Hypothalamus (tissue), 51 donors: ENCODE measurements at regions not wholly inside any gene's neighbourhood (a gene's known extent, or its start where the extent isn't known, plus 50 kb on each side); places are given as distances from the start of the nearest gene placed in this dataset.

Source experiments
- DNase-seq, 51 donors: peaks; one replicate each; lab custom pipeline; 2025; lab: John Stamatoyannopoulos, UW

- no peak for DNase-seq
Measured at GRCh38 chr6:20312606-20313005, 89.1 kb upstream of the E2F3 start.

GRCh38 chr6:20313051-20313450 lies 88.6 kb upstream of the E2F3 start:
- no peak for DNase-seq

- DNase-seq = no peak
Measured at GRCh38 chr6:20313960-20314530, 87.6 kb upstream of the E2F3 start.

- DNase-seq = no peak
Measured at GRCh38 chr6:20314866-20315845, 86.5 kb upstream of the E2F3 start.

GRCh38 chr6:20317430-20317829 lies 84.2 kb upstream of the E2F3 start:
- DNase-seq = no peak

GRCh38 chr6:20318851-20319387 lies 82.8 kb upstream of the E2F3 start:
- no peak for DNase-seq

GRCh38 chr6:20319520-20320357 lies 81.9 kb upstream of the E2F3 start:
- peak in 7 of 51 donors; percentile 1 to 33 (median 3) for DNase-seq

- DNase-seq = no peak
Measured at GRCh38 chr6:20325641-20326421, 75.8 kb upstream of the E2F3 start.

- DNase-seq = no peak
Measured at GRCh38 chr6:20326422-20326728, 75.3 kb upstream of the E2F3 start.

GRCh38 chr6:20327141-20327540 lies 74.5 kb upstream of the E2F3 start:
- no peak for DNase-seq

- no peak for DNase-seq
Measured at GRCh38 chr6:20328266-20328923, 73.3 kb upstream of the E2F3 start.

GRCh38 chr6:20328924-20329300 lies 72.8 kb upstream of the E2F3 start:
- DNase-seq = peak in 1 of 51 donors; percentile 1

- DNase-seq = no peak
Measured at GRCh38 chr6:20331042-20331441, 70.6 kb upstream of the E2F3 start.

- DNase-seq = no peak
Measured at GRCh38 chr6:20331625-20332024, 70.1 kb upstream of the E2F3 start.

- DNase-seq = no peak
Measured at GRCh38 chr6:20332441-20333006, 69.2 kb upstream of the E2F3 start.

GRCh38 chr6:20333721-20334269 lies 67.9 kb upstream of the E2F3 start:
- DNase-seq = no peak

- no peak for DNase-seq
Measured at GRCh38 chr6:20334334-20334733, 67.3 kb upstream of the E2F3 start.

- no peak for DNase-seq
Measured at GRCh38 chr6:20334962-20335361, 66.7 kb upstream of the E2F3 start.

- no peak for DNase-seq
Measured at GRCh38 chr6:20335872-20336271, 65.8 kb upstream of the E2F3 start.
